ENCODE measurements at regions not wholly inside any gene's neighbourhood (a gene's known extent, or its start where the extent isn't known, plus 50 kb on each side); places are given as distances from the start of the nearest gene placed in this dataset.

DNA sequence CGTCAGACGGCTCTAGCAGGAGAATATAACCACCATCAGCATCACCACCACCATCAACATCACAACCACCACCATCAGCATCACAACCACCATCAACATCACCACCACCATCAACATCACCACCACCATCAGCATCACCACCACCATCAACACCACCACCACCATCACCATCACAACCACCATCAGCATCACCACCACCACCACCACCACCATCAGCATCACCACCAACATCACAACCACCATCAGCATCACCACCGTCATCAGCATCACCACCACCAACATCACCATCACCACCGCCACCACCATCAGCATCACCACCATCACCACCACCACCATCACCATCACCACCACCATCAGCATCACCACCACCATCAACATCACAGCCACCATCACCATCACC is 210.7 kb downstream of the C9orf50 start:
- DNase-seq: no peak

DNA sequence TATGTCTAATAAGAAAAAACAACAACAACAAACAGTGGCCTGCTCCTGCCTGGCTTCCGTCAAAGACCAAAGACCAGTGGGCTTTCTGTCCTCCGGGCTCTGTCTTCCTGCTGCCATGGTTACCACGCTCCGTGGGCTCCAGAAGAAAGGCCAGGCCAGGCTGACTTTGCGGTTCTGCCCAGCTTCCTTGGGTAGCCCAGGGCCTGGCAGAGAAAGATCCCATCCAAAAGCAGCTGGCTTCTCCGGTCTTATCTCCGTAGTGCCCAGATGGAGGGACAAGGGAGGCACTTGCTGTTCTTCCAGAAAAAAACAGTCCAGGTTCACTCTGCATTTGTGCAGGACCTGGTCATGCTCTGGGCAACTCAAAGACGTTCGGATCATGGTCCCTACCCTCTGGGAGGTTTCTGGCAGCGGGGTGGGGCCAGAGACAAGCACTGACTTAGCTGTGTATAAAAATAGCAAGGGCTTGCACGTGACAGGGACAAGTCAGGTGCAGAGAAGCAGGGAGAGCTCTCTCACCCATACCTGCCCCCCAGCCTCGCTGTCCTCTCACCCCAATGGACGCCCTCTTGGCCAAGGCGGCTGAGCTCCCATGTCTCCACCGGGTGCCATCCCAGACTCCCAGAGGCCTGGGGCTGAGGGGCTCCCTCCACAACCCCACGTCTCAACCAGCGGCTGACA is 212.2 kb downstream of the C9orf50 start:
- no peak for DNase-seq

DNA sequence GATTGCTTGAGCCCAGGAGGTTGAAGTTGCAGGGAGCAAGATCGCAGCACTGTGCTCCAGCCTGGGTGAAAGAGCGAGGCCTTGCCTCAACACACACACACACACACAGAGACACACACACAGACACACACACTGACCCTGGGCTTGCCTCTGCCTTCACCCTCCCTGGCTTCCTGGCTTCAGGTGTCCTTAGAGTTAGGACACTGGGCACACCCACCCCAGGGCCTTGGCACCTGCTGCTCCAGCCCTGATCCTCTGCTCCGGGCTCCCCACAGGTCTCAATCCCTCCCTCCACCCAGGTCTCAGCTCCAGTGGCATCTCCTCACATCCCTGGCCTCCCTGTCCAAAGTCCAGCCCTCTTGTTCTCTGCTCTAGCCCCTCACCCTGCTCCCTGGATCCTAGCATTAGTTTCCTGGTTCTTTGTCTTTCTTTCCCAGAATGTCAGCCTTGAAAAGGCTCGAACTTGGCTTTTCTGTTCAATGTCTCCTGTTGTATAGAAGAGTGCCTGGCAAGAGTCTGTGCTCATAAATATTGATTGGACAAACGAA is 212.9 kb downstream of the C9orf50 start:
- no peak for DNase-seq

DNA sequence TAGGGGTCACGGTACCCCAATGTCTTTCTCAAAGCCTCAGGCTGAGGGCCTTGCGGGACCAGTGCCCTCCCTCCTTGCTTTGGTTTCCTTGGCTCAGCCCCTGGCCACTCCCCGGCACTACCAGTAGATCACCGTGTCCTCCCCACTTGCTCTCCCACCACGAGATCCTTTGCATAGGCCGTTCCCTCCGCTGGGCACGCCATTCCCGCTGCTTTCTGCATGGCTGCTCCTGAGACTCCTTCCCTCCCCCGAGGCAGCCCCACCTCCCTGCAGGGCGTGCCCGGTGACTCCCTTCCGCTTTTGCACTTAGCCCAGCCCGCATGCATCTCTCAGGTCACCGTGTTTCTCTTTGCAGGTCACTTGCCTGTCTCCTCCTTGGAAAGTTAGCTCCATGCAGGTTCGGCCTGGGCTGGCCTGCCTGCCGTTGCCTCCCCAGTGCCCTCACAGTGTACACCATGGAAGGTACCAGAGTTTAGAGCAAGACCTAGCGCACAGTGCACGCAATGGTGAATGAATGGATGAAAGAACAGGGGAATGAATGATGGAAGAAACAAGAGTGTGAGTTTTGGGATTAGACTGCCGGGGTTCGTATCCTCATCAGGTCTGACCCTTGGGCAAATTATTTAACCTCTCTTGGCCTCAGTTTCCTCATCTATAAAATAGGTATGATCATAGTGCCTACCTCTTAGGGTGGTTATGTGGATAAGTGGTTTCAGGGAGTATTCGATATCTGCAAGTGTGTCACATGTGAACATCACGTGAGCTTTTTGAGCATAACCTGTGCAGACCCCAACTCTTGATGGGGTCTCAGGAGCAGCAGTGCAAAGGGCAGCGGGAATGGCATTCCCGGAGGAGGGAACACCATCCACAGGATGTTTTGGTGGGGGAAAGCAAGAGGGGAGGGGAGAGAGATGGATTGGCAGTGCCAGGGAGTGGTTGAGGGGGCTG is 214.3 kb downstream of the C9orf50 start:
- DNase-seq: no peak

DNA sequence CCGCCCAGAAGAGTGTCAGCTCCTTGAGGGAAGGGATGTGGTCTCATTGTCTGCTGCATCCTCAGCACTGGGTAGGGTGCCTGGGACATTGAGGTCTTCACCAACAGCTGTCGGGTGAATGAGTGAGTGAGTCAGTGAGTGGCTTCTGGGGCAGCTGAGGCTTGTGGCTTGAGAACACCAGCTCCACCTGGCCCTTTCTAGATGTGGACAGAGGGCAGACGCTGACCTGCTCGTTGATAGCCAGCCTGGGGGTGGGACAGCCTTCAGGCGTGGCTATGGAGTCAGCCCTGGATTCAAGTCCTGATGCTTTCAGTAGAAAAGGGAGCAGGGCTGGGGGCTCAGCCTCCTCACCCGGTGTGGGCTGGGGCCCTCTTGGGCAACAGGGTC is 215.1 kb downstream of the C9orf50 start:
- DNase-seq: no peak

DNA sequence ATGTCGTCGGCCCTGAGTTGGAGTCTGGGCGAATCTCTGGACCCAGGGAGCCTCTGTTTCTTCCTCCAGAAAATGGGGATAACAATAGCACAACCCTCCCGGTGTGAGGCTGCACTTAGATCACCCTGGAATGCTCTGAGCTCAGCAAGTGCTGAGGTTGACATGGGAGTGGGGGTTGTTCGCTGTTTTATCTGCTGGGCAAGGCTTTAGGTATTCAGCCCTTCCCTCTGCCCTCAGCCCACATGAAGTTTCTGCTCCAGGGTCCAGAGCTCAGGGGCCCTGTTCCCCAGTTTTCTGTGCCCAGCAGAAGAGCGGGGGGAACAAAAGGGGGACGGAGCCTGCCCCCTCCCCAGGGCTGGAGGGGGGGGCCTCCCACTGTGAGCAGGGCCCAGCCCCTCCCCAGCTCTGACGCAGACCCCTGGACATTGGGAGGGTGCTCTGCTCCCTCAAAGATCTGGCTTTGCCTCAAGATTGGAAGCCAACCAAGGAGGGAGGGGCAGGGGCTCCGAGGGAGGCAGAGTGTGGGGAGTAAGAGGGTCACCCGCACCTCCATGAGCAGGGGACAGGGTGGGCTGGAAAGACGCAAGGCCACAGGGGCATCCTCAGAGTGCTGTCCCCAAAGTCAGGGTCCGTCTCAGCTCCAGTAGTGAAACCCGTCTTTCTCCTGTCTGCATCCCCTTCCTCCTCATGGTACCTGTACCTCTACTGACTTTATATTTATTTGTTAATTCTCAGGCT is 215.6 kb downstream of the C9orf50 start:
- no peak for DNase-seq

DNA sequence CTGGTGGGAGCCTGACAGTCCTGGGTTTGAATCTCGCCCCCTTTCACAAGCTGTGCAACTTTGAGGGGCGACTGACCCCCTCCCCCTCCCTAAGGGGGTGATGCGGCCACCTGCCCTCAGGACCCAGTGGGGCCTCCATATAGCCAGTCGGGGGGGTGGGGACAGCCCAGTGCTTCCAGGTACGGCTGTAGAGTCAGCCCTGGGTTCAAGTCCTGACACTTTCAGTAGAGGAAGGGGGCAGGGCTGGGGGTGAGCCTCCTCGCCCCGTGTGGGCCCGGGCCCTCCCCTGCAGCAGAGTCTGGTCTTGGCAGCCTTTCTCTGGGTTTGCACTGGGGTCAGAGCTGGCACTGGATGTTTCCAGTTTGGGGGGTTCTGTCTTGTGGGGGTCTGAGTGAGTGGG is 216.3 kb downstream of the C9orf50 start:
- DNase-seq: no peak

DNA sequence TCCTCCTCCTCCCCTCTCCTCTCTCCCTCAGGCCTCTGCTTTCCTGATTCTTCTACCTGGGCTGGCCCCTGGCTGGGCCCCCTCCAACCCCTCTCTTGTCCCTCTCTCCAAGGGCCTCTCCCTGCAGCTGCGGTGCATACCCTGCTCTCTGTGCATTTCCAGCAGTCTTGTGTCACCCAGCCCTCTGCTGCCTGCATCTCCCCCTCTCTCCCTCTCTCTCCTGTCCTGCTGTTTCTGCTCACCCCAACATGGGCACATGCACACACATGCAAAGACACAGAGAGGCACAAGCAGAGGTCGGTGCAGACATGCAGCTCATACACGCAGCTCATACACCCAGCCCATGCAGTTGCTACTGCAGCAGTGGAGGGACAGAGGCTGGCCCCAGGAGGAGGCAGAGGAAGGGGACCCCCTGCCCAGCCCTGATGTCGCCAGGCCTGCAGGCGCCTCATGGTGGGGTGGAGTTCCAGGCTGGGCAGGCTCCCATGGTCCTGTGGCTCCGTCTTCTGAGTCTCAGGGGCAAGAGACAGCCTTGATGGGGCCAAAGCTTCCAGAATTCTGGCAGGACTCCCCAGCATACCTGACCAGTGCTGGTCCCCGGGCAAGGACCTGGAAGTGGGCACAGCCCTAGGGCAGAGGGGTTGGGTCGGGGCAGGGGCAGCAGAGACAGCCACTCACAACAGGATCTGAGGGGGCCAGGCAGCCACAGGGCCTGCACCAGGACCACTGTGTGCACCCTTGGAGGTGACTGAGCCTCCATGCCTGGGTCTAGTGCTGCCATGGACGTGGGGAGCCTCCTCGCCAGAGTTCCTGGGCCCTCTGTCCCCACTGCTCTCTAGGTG is 216.9 kb downstream of the C9orf50 start:
- no peak for DNase-seq

DNA sequence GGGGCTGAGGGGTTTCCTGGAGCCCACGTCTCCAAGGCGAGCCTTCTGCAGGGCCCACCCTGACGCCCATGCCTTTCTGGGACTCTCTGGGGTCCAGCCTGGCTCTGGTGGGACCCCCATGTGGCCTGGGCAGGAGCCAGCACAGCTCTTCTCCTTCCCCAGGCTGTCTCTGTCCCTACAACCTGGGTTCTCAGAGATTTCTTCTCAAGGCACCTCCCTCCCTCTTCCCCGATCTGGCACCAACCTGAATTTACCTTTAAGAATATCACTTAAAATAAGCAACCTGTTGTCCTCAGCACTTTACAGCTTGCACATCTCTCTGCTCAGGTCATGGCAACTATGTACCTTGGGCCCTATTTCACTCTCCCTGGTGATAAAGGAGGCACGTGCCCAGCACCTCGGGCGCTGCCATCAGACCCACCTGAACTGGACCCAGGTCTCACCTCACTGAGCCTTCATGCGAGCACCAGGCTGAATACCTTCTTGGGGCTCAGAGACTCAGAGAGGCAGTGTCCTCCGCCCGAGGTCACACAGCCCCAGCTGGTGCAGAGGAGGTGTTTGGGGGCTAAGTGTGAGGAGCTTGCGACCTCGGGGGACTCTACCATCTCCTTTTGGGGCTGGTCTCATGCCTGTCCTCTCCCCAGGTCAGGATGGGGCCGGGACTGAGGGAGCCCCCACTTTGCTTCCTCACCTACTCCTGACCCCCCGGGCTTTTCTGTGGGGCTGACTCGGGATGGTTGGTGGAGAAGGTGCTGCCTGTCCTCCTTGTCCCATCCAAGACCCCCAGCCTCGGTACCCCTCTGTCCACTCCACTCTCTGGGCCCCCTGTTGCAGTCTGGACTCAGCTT is 217.7 kb downstream of the C9orf50 start:
- DNase-seq: no peak

DNA sequence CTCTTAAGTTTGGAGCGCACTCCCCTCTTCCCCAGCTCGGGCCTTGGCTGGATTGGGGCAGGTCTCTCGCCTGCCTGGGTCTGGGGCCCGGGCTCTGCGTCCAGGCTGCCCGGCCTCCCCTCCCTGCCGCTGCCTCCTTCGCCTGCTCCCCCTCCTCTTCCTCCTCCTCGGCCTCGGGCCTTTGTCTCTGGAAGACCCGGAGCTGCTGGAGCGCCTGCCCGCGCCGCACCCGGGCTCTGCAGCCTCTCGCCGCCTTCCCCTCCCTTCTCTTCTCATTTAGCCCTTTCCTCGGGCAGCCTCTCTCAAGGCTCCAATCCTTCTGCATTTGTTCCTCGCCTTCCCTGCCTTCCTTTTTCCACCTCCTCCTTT is 218.5 kb downstream of the C9orf50 start:
- DNase-seq: no peak

DNA sequence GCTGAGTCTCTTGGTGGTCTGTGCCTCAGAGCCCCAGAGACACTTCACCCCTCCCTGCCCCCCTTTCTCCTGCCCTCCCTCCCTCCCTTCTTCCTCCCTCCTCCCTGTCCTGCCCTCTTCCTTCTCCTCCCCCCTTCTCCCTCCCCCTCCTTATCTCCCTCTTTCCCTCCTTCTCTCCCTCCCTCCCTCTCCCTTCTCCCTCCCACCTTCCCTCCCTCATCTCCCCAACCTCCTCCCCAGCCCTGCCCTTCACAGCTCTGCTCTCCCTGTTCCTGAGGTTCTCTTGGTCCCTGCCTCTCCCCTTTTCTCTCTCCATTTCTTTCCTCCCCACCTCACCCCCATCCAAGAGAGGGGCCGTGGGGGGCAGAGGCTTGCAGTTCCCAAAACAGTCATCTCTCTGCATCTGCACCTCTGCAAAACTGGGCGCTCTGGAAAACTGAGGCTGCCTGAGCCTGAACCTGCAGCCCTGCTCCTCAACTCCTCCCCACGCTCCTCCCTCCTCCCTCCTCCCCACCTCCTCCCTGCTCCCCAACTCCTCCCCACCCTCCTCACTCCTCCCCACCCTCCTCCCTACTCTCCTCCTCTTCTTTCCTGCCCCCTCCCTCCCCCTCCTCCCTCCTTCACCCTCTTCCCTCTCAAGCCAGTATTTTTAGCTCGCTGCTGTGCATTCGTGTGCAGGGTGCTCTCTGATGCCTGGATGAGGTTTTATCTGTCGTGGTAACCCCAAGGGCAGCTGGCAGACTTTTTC is 219.1 kb downstream of the C9orf50 start:
- no peak for DNase-seq

DNA sequence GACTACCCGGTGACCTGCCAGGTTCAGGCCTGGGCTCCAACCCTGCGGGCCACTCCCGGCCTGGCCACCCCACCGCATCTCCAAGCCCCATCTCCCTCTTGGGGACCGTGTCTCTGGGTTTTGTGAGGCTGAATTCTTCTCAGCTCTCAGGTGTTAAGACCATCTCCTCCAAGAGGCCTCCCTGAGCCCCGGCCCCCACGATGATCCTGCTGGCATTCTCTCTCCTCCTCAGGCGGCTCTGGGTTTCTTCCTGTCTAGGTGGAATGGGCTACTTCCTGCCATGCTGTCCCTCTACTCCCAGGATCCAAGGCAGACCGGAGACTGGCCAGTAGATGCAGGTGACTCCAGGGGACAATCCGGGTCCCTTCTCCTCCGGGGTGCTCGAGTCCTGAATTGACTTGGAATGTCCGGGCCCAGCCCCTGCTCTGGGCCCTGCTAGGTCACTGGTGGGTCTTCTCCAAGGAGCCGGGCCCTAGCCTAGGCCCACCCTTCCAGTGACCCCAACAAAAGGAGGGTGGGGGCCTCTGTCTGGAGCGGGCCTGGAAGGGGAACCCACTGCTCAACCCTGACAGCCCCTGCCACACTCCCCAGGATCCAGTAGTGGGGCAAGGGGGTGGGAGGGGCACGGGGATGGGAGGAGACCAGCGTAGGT is 219.8 kb downstream of the C9orf50 start:
- DNase-seq: no peak

DNA sequence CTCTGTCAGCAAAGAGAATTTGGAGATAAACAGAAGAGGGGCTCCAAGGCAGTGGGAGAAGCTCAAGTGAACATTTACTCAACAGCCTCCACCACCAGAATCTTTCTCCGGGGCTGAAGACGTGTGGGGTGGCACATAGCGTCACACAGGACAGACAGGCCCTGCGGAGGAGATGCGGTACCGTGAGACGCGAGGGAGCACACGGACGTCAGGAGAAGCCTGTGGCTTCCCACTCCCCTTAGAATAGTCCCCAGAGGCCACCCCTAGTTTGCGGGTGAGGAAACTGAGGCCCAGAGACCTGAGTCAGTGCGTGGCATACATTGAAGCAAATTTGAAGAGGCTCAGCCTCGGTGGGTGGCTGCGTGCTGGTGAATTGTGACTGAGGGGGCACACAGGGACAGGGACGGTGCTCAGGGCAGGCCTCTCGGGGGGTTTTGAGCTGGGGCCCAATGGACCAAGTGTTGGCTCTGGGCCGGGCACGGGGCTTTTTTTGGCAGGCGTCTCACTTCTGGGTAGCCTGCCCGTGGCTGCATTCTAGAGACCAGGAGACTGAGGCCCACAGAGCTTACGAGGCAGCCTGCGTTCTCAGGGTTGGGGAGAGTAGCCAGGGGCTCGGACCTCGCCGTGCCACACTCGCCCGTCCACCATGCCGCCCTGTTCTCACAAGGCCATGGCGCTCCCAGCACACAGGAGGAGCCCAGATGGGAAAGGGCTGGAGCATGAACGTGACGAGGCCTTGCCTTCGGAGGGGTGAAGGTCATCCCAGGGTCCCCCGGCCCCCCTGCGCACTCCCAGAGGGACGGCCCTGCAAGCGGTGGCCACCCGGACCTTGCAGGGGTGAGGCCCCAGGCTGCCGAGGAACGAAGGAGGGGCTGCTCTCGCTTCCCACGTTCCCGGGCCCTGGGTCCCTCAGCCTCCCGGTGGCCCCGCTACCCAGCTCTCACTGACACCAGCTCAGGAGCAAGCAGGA is 220.6 kb downstream of the C9orf50 start:
- DNase-seq: no peak

DNA sequence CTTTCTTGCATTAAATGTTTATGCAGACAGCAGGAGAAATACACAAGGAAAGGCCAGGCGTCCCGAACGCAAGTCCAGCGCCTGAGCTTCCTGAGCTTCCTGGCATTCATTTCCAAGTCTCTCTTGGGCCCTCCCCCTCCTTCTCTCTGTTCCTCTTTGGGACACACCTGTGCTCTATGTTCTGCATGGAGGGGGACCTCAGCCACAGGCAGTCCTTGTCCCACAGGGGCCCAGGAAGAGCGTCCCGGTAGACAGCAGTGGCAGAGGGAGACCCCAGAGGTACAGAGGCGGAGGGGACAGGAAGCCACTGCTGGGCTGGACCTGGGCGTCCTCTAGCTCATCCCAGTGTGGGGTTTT is 221.3 kb downstream of the C9orf50 start:
- no peak for DNase-seq

DNA sequence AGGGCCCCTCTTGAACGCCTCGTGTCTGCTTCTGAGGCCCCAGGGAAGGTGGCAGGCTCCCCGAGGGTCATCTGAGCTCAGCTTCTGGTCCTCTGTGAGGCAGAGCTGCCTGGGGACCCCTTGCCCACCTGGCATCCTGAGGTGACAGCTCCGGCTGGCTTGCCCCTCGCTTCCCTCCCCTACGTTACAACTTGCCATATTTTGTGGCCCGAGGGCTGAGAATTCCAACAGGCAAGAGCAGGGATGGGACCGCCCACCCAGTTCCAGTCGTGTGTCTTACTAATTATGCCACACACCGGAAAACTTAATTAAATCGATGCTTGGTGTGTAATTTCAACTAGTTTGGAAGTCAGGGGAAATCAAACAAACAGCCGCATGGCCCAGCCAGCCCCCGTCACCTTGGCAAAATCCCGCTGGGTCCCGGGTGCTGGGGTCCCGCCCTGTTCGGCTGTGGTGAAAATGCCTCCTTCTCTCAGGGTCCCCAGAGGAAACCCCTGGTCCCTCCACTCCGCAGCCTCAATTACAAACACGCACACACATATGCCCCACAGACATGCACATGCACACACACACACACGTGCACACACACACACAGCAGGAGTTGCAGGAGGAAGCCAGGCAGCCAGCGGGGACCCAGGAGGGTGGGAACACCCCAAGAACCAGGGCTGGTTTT is 221.0 kb upstream of the IER5L start:
- no peak for DNase-seq

DNA sequence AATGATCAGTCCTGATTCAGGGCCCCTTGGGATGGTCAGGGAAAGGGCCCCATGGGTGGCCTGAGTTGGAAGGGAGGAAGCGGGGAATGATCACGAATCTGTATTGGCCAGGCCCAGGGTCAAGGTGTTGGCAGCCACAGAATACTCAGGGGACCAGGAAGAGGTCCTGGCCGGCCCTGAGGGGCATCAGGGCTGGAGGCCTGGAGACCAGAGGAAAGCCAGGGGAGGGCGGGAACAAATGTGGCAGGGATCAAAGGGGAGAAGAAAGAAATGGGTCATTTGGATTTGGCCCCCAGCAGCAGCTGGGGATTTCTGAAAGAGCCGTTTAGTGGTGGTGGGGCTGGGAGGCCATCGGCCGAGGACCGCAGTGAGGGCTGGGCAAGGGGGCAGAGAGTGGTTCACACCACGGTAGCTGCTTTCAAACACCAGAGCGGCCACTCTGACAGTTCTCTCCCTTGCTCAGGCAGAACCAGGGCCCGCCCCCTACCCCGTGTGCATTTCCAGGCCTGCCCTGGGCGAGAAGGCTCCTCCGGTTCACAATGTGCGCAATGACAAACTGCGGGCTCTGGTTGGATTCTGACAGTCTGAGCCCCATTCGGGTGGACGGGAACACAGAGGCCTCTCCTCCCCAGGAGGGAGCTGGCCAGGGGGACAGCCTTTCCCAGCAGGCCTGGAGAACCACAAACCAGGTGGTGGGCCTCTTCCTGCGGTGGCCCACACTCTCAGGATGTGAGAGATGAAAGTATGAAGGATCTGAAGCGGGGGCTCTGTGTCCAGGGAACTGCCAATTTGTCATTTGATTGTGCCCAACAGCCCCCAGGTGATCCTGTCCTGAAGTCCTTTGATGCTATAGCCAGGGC is 220.3 kb upstream of the IER5L start:
- DNase-seq: no peak

DNA sequence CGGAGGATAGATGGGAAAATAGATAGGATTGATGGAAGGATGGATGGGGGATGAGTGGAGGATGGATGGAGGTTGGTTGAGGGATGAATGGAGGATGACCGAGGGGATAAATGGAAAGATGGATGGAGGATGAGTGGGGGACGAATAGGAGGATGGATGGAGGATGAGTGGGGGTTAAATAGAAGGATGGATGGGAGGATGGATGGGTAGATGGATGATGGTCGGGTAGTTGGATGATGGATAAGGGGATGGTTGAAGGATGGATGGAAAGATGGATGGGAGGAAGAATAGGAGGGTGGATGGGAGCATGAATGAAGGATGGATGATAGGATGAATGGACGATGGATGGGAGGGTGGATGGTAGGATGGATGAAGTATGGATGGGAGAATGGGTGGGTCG is 219.3 kb upstream of the IER5L start:
- DNase-seq: no peak

DNA sequence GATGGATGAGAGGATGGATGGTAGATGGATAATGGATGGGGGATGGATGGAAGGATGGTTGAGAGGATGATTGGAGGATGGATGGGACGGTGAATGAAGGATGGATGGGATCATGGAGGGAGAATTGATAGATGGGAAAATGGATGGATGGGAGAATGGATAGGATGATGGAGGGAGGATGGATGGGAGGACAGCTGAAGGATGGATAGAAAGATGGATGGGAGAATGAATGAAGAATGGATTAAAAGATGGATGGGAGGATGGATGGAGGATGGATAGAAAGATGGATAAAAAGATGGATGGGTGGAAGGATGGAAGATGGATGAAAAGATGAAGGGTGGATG is 218.3 kb upstream of the IER5L start:
- no peak for DNase-seq

All from CD4-positive, alpha-beta T cell treated with Interleukin-4 for 4 hours (primary cell).